BE2C (cell line): ENCODE measurements at regions not wholly inside any gene's neighbourhood (a gene's known extent, or its start where the extent isn't known, plus 50 kb on each side); places are given as distances from the start of the nearest gene placed in this dataset.

Experiments used
- DNase-seq: peaks from one replicate; pipeline ENCODE4 v3.0.0-alpha.2; 2020
- H3K27me3 ChIP-seq: fragments of 250-450 bp; sonication (Bioruptor Pico); 2 replicates; pipeline ENCODE4 v1.5.1; 2020; ENCODE audit warnings: mild to moderate bottlenecking
- H3K36me3 ChIP-seq: fragments of 250-450 bp; sonication (Bioruptor Pico); 2 replicates; pipeline ENCODE4 v1.5.1; 2020; ENCODE audit warnings: mild to moderate bottlenecking
- H3K4me1 ChIP-seq: fragments of 250-450 bp; sonication (Bioruptor Pico); 2 replicates; pipeline ENCODE4 v1.5.1; 2020
- H3K4me3 ChIP-seq: 2 replicates; pipeline ENCODE4 v1.5.1; 2011; ENCODE audit warnings: low read depth, low read length
- H3K9me3 ChIP-seq: fragments of 250-450 bp; sonication (Bioruptor Pico); 2 replicates; pipeline ENCODE4 v1.5.1; 2020
- TF ChIP-seq, protein P1 (sequence below): IDR thresholded peaks from 2 replicates; pipeline ENCODE4 v1.5.1; 2012; ENCODE audit warnings: mild to moderate bottlenecking, low read depth, low read length

DNA sequence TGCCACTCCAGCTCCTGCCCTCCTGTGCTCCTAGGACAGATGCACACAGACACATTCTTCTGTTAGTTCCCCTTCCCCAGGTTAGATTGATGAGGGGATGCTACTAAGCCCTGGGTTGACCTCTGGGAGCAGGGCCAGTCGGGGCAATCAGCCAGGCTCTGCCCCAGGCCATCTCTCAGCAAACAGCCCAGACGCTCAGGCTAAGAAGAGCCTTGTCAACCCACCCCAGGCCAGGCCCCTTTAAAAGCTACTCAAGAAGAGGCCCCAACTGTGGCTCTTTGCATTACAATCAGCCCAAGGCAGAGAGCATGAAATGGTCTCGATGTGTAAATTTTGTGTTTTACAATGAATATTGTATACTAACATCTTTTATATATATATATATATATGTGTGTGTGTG lies 107.4 kb downstream of the TFAP2A start:
- Histone ChIP-seq H3K4me1 (no peaks in the 10 kb centered on the region), H3K36me3 (no peaks in the 10 kb centered on the region), H3K9me3 (no peaks in the 10 kb centered on the region), H3K27me3 (no peaks in the 10 kb centered on the region), H3K4me3 (no peak overlapping the region)
- TF ChIP-seq, protein P1, sequence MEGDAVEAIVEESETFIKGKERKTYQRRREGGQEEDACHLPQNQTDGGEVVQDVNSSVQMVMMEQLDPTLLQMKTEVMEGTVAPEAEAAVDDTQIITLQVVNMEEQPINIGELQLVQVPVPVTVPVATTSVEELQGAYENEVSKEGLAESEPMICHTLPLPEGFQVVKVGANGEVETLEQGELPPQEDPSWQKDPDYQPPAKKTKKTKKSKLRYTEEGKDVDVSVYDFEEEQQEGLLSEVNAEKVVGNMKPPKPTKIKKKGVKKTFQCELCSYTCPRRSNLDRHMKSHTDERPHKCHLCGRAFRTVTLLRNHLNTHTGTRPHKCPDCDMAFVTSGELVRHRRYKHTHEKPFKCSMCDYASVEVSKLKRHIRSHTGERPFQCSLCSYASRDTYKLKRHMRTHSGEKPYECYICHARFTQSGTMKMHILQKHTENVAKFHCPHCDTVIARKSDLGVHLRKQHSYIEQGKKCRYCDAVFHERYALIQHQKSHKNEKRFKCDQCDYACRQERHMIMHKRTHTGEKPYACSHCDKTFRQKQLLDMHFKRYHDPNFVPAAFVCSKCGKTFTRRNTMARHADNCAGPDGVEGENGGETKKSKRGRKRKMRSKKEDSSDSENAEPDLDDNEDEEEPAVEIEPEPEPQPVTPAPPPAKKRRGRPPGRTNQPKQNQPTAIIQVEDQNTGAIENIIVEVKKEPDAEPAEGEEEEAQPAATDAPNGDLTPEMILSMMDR: no peak
- no peak for DNase-seq

DNA sequence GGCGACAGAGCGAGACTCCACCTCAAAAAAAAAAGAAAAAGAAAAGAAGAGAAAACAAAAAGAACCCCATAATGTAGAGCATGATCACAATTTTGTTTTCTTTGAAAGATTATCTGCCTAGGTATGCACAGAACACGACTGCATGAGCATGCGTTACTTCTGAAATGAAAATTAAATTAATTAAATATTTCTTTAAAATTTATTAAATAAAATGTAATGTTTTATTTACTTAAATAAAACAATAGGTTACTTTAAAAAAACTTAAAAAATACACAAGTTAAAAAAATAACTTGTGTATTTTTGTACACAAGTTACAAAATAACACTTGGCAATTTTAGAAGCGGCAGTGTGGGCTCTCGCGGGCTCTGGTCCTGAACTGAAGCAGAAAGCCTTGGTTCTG lies 107.8 kb downstream of the TFAP2A start:
- TF ChIP-seq, protein P1: no peak
- Histone ChIP-seq H3K4me3 (no peak overlapping the region), H3K27me3 (no peaks in the 10 kb centered on the region), H3K36me3 (no peaks in the 10 kb centered on the region), H3K4me1 (no peaks in the 10 kb centered on the region), H3K9me3 (no peaks in the 10 kb centered on the region)
- no peak for DNase-seq

DNA sequence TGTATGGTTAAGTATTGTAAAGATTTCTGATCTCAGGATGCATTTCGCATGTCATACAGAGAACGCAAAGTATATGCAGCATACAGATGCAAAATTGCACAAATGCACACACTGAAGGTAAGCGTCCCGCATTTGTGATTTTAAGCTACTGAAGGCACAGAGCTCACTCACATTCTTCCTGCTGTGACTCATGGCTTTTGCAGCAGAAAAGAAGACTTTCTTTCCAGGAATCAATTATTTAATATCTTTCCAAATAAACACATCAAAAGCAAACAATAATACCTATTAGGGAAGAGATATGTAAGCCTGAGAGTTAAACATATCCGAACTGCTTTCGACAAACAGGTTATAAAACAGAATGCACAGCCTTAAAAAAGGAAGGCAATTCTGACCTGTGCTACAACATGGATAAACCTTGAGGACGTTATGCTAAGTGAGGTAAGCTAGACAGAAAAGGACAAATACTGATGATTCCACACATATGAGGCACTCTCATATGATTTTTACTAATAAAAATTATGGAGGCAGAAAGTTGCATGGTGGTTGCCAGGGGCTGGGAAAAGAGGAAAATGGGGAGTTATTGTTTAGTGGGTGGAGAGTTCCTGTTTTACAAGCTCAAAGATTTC lies 109.0 kb downstream of the TFAP2A start:
- TF ChIP-seq, protein P1: no peak
- Histone ChIP-seq H3K36me3 (no peaks in the 10 kb centered on the region), H3K9me3 (no peaks in the 10 kb centered on the region), H3K27me3 (no peaks in the 10 kb centered on the region), H3K4me3 (no peak overlapping the region), H3K4me1 (no peaks in the 10 kb centered on the region)
- no peak for DNase-seq

DNA sequence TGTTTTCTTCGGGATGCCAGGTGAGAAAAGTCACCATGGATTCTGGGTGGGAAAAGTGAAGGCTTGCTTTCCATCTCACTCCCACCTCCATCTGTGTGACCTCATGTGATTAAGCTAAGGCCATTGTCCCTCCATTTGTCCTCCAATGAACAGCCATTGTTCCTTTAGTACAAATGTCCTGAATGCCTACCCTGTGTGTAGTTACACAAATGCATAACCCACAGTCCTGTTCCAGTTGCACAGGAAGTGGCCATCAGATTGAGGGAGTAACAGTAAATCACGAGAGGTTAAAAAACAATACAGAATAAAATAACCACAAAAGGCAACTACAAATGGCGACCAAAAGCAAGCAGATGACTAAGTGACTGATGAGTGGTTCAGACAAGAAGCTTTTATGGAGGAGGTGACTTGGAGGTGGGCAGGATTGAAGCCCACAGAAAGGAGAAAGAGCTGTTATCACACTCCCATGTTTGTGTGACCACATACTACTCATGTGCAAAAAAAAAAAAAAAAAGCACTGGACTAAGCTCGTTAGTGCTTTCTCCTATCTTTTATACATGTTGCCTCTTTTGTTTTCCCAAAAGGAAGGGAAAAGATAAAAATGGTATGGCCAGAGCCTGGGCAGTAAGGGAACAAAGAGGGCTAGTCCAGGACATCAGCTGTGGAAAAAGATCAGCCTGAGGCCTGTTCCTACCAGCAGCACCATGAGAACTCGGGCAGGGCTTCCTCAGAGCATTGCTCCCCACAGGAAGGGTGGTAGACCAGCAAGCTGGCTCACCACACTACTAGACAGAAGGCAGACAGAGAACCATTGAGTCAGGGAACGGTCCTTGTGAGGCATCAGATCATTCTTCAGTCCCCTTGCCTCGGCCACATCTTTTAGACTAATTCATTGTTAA lies 111.0 kb downstream of the TFAP2A start:
- Histone ChIP-seq H3K36me3 (no peaks in the 10 kb centered on the region), H3K4me1 (no peaks in the 10 kb centered on the region), H3K9me3 (no peaks in the 10 kb centered on the region), H3K4me3 (no peak overlapping the region), H3K27me3 (no peaks in the 10 kb centered on the region)
- no peak for DNase-seq
- TF ChIP-seq, protein P1: no peak

DNA sequence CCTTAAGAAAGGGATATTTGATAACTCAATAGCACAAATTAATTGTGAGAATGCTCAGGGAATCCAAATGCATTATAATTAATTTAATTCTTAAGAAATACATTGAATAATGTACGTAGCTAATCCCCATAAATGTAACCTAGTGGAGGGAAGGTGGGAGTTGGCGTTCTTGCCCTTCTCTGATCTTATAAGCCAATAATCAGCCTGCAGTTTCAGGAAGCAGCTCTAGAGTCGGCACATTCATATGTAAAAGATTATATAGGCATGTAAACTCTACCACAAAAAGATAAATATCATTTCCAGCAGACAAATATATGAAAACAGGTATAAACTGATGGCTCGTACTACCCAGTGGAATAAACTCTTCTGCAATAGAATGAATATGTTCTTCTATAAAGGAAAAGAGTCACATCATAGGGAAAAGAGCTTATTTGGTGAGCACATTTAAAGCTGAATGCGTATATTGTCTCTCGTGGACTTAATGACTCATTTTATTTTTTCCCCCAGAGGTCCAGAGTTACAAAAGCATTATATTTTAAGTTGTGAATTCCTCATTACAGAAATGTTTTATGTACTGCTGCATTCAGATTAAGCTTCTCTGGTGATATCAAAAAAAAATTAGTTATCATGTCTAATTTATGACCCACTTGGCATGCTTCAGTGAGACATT lies 112.2 kb downstream of the TFAP2A start:
- H3K4me3 ChIP-seq: no peak overlapping the region
- no peaks in the 10 kb centered on the region for H3K9me3 ChIP-seq
- H3K4me1 ChIP-seq: no peaks in the 10 kb centered on the region
- DNase-seq: no peak
- no peaks in the 10 kb centered on the region for H3K27me3 ChIP-seq
- TF ChIP-seq, protein P1: no peak
- no peaks in the 10 kb centered on the region for H3K36me3 ChIP-seq
